NCI-H510A (cell line): ENCODE measurements at regions not wholly inside any gene's neighbourhood (a gene's known extent, or its start where the extent isn't known, plus 50 kb on each side); places are given as distances from the start of the nearest gene placed in this dataset.

Source experiments
- DNase-seq: peaks from one replicate; lab custom pipeline; 2025; lab: John Stamatoyannopoulos, UW

- no peak for DNase-seq
Measured at GRCh38 chr6:147132889-147133288, 71.3 kb upstream of the STXBP5 start.

- no peak for DNase-seq
Measured at GRCh38 chr6:147133669-147134068, 70.5 kb upstream of the STXBP5 start.

GRCh38 chr6:147135211-147135681 is 69.0 kb upstream of the STXBP5 start:
- no peak for DNase-seq

GRCh38 chr6:147136057-147136456 is 68.2 kb upstream of the STXBP5 start:
- DNase-seq: no peak

- no peak for DNase-seq
Measured at GRCh38 chr6:147137986-147138385, 66.2 kb upstream of the STXBP5 start.

- DNase-seq: no peak
Measured at GRCh38 chr6:147138835-147139234, 65.4 kb upstream of the STXBP5 start.

GRCh38 chr6:147141711-147142308 is 62.4 kb upstream of the STXBP5 start:
- no peak for DNase-seq

GRCh38 chr6:147142684-147143245 is 61.5 kb upstream of the STXBP5 start:
- no peak for DNase-seq

- no peak for DNase-seq
Measured at GRCh38 chr6:147149092-147149491, 55.1 kb upstream of the STXBP5 start.

GRCh38 chr6:147149826-147150225 is 54.4 kb upstream of the STXBP5 start:
- no peak for DNase-seq

- DNase-seq: no peak
Measured at GRCh38 chr6:147150293-147150692, 53.9 kb upstream of the STXBP5 start.
